Natural killer cell treated with Interleukin-12 subunit alpha and Interleukin-12 subunit beta and Interleukin-15 and Interleukin-18, amount 100 ng/mL, for 72 hours (primary cell): ENCODE measurements at regions not wholly inside any gene's neighbourhood (a gene's known extent, or its start where the extent isn't known, plus 50 kb on each side); places are given as distances from the start of the nearest gene placed in this dataset.

Experiments used
- ATAC-seq, 2 donors: fragments of 150-1000 bp; cut with Tn5 transposase in 1 of 2; sonication (Bioruptor Pico), chemical (Tn5 transposase) in 1 of 2; 2 replicates each; pipeline ENCODE4 v1.10.0; 2021
- DNase-seq: peaks from one replicate; pipeline ENCODE4 v3.0.0; 2022; ENCODE audit warnings: low spot score
- H3K27ac Mint-ChIP-seq, 2 donors: 1 replicate in 1 of 2; 2 replicates in 1 of 2; pipeline ENCODE4 v1.8.0; 2022; ENCODE audit warnings: mixed read lengths in 2 of 2, mild to moderate bottlenecking in 1 of 2, moderate library complexity in 1 of 2
- H3K27me3 Mint-ChIP-seq, 2 donors: 1 replicate in 1 of 2; 2 replicates in 1 of 2; pipeline ENCODE4 v1.8.0; 2022; ENCODE audit warnings: mixed read lengths in 2 of 2
- H3K36me3 Mint-ChIP-seq: one replicate; pipeline ENCODE4 v1.8.0; 2022; ENCODE audit warnings: mixed read lengths
- H3K4me1 Mint-ChIP-seq, 2 donors: 1 replicate in 1 of 2; 2 replicates in 1 of 2; pipeline ENCODE4 v1.8.0; 2022; ENCODE audit warnings: low read depth in 2 of 2, mixed read lengths in 2 of 2, mild to moderate bottlenecking in 1 of 2
- H3K4me3 Mint-ChIP-seq: one replicate; pipeline ENCODE4 v1.8.0; 2022; ENCODE audit warnings: mixed read lengths
- H3K9me3 Mint-ChIP-seq: 2 replicates; pipeline ENCODE4 v1.8.0; 2022; ENCODE audit warnings: mixed read lengths

GRCh38 chr5:8952147-8952546, 593.7 kb downstream of the SEMA5A start:
- ATAC-seq: no peak
- Mint-ChIP-seq H3K4me1 (no peaks in the 10 kb centered on the region), H3K4me3 (no peak overlapping the region), H3K27me3 (no peaks in the 10 kb centered on the region), H3K27ac (no peak overlapping the region), H3K9me3 (peaks cover 18% of the 10 kb centered on the region), H3K36me3 (no peaks in the 10 kb centered on the region)
- no peak for DNase-seq

GRCh38 chr5:8953016-8953415, 592.9 kb downstream of the SEMA5A start:
- Mint-ChIP-seq H3K4me3 (no peak overlapping the region), H3K27ac (no peak overlapping the region), H3K36me3 (no peaks in the 10 kb centered on the region), H3K4me1 (no peaks in the 10 kb centered on the region), H3K9me3 (peaks cover 20% of the 10 kb centered on the region), H3K27me3 (no peaks in the 10 kb centered on the region)
- no peak for DNase-seq
- ATAC-seq: no peak

- no peak for DNase-seq
- ATAC-seq: no peak
- no peak overlapping the region for H3K4me3 Mint-ChIP-seq
- H3K27ac Mint-ChIP-seq: no peak overlapping the region
- H3K4me1 Mint-ChIP-seq: no peaks in the 10 kb centered on the region
- H3K9me3 Mint-ChIP-seq: peaks cover 20% of the 10 kb centered on the region
- H3K27me3 Mint-ChIP-seq: no peaks in the 10 kb centered on the region
- no peaks in the 10 kb centered on the region for H3K36me3 Mint-ChIP-seq
These were observed 591.9 kb downstream of the SEMA5A start for GRCh38 chr5:8953911-8954438.

- Mint-ChIP-seq H3K9me3 (peaks cover 20% of the 10 kb centered on the region), H3K4me1 (no peaks in the 10 kb centered on the region), H3K4me3 (no peak overlapping the region), H3K27ac (no peak overlapping the region), H3K36me3 (no peaks in the 10 kb centered on the region), H3K27me3 (no peaks in the 10 kb centered on the region)
- ATAC-seq (no peak), DNase-seq (no peak)
These were observed 591.1 kb downstream of the SEMA5A start for GRCh38 chr5:8954801-8955200.

GRCh38 chr5:8956659-8957058, 589.2 kb downstream of the SEMA5A start:
- Mint-ChIP-seq H3K4me3 (no peak overlapping the region), H3K27ac (no peak overlapping the region), H3K27me3 (no peaks in the 10 kb centered on the region)

GRCh38 chr5:8958602-8959001, 587.3 kb downstream of the SEMA5A start:
- peaks cover 16% of the 10 kb centered on the region for H3K9me3 Mint-ChIP-seq
- no peak for ATAC-seq
- H3K27me3 Mint-ChIP-seq: no peaks in the 10 kb centered on the region
- no peaks in the 10 kb centered on the region for H3K36me3 Mint-ChIP-seq
- H3K4me1 Mint-ChIP-seq: no peaks in the 10 kb centered on the region
- H3K27ac Mint-ChIP-seq: no peak overlapping the region
- H3K4me3 Mint-ChIP-seq: no peak overlapping the region
- DNase-seq: no peak

More at GRCh38 chr5:8956659-8957058, 589.2 kb downstream of the SEMA5A start:
- peaks cover 20% of the 10 kb centered on the region for H3K9me3 Mint-ChIP-seq
- no peak for ATAC-seq
- no peaks in the 10 kb centered on the region for H3K36me3 Mint-ChIP-seq
- DNase-seq: no peak
- no peaks in the 10 kb centered on the region for H3K4me1 Mint-ChIP-seq

GRCh38 chr5:8961219-8961618, 584.7 kb downstream of the SEMA5A start:
- DNase-seq: no peak
- no peak for ATAC-seq
- no peaks in the 10 kb centered on the region for H3K27me3 Mint-ChIP-seq
- no peak overlapping the region for H3K27ac Mint-ChIP-seq
- no peaks in the 10 kb centered on the region for H3K4me1 Mint-ChIP-seq
- no peaks in the 10 kb centered on the region for H3K36me3 Mint-ChIP-seq
- H3K4me3 Mint-ChIP-seq: no peak overlapping the region
- H3K9me3 Mint-ChIP-seq: peaks cover 17% of the 10 kb centered on the region

- Mint-ChIP-seq H3K4me1 (no peaks in the 10 kb centered on the region), H3K9me3 (peaks cover 20% of the 10 kb centered on the region), H3K4me3 (no peak overlapping the region), H3K36me3 (no peaks in the 10 kb centered on the region), H3K27me3 (no peaks in the 10 kb centered on the region), H3K27ac (no peak overlapping the region)
- DNase-seq: no peak
- ATAC-seq: no peak
These were observed 583.9 kb downstream of the SEMA5A start for GRCh38 chr5:8961956-8962355.

- DNase-seq: no peak
- H3K36me3 Mint-ChIP-seq: no peaks in the 10 kb centered on the region
- ATAC-seq: no peak
- no peak overlapping the region for H3K4me3 Mint-ChIP-seq
- no peaks in the 10 kb centered on the region for H3K4me1 Mint-ChIP-seq
- no peak overlapping the region for H3K27ac Mint-ChIP-seq
- H3K27me3 Mint-ChIP-seq: no peaks in the 10 kb centered on the region
- peaks cover 18% of the 10 kb centered on the region for H3K9me3 Mint-ChIP-seq
These were observed 564.9 kb downstream of the SEMA5A start for GRCh38 chr5:8981016-8981415.

GRCh38 chr5:8981496-8981895, 564.4 kb downstream of the SEMA5A start:
- Mint-ChIP-seq H3K4me1 (no peaks in the 10 kb centered on the region), H3K9me3 (peaks cover 15% of the 10 kb centered on the region), H3K27me3 (no peaks in the 10 kb centered on the region), H3K36me3 (no peaks in the 10 kb centered on the region), H3K4me3 (no peak overlapping the region), H3K27ac (no peak overlapping the region)
- DNase-seq (no peak), ATAC-seq (no peak)

- Mint-ChIP-seq H3K9me3 (peaks cover 18% of the 10 kb centered on the region), H3K27me3 (no peaks in the 10 kb centered on the region), H3K4me1 (no peaks in the 10 kb centered on the region), H3K36me3 (no peaks in the 10 kb centered on the region), H3K4me3 (no peak overlapping the region), H3K27ac (no peak overlapping the region)
- no peak for DNase-seq
- ATAC-seq: no peak
These were observed 561.5 kb downstream of the SEMA5A start for GRCh38 chr5:8984386-8984785.
